ENCODE measurements at regions not wholly inside any gene's neighbourhood (a gene's known extent, or its start where the extent isn't known, plus 50 kb on each side); places are given as distances from the start of the nearest gene placed in this dataset.
A peak's percentile ranks its signal among the peaks of the same experiment; 100 is the strongest.

DNA sequence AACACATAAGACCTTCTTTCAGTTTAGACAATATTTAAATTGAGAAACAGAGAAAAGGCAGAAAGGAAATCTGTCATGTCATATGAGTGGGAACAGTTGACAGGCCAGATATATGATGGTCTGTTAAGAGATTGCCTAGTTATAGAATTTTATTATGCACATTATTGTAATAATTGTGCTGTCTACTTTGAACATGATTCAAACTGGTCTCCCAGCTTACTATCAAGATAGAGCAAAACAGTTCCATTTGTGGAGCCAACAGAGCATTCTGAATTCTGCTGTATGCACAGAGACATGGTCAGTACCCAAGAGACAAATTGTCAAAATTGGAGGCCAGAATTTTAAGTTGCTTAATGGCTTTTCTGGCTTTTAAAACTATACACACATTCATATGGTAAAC is 139.4 kb downstream of the FBXO8 start:
- Histone ChIP-seq H3K9me3 (ENCODE audit: low read length) (no peaks in the 10 kb centered on the region), H3K36me3 (ENCODE audit: insufficient read depth, low read length) (no peaks in the 10 kb centered on the region), H2AFZ (ENCODE audit: low read depth, low read length) (no peak overlapping the region), H3K4me3 (ENCODE audit: low read length) (no peak overlapping the region), H3K27me3 (ENCODE audit: insufficient read depth, low read length) (peaks cover 7% of the 10 kb centered on the region), H3K4me1 (ENCODE audit: insufficient read depth, low read length) (no peaks in the 10 kb centered on the region)

DNA sequence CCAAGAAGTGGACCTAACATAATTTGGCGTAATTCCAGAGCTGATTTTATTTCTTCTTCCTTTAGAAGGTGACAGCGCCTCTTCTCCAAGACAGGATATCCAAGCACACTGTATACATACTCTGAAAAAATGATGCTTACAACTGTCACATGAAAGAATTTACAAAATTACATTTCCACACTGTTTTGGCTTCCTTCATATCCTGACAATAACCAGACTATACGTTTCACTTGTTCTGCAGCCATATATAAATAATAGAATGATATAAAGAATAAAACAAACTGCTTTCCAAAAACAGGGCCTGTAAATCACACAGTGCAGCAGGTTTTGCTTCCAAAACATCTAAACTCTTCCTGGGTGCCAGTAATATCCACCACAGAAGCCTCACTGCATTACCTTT is 141.6 kb downstream of the FBXO8 start:
- H3K36me3 ChIP-seq (ENCODE audit: insufficient read depth, low read length), result no peaks in the 10 kb centered on the region
- H3K27me3 ChIP-seq (ENCODE audit: insufficient read depth, low read length), result peaks cover 4% of the 10 kb centered on the region
- H3K4me1 ChIP-seq (ENCODE audit: insufficient read depth, low read length), result no peaks in the 10 kb centered on the region
- H2AFZ ChIP-seq (ENCODE audit: low read depth, low read length), result no peak overlapping the region
- no peak overlapping the region for H3K4me3 ChIP-seq (ENCODE audit: low read length)
- no peaks in the 10 kb centered on the region for H3K9me3 ChIP-seq (ENCODE audit: low read length)

DNA sequence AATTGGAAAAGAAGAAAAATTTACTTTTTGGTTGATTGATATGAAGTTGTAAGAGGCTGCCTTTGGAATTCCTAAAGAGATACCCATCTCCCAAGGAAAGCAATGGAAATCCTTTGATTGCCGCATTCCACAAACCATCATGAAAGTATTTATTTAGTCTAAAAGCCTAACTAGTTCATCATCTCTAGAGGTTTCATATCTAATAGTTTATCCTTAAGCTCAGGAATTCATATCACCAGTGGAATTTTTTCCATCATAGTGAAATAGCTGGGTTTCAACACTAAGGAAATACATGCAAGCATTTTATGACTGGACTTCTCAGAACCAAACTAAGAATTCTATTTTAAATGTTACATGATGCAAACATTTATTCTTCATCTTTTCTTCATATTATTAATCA is 144.9 kb downstream of the FBXO8 start:
- no peaks in the 10 kb centered on the region for H3K36me3 ChIP-seq (ENCODE audit: insufficient read depth, low read length)
- H3K4me1 ChIP-seq (ENCODE audit: insufficient read depth, low read length), result peaks cover 13% of the 10 kb centered on the region
- H3K4me3 ChIP-seq (ENCODE audit: low read length), result no peak overlapping the region
- H2AFZ ChIP-seq (ENCODE audit: low read depth, low read length), result no peak overlapping the region
- H3K9me3 ChIP-seq (ENCODE audit: low read length), result no peaks in the 10 kb centered on the region
- H3K27me3 ChIP-seq (ENCODE audit: insufficient read depth, low read length), result no peaks in the 10 kb centered on the region

DNA sequence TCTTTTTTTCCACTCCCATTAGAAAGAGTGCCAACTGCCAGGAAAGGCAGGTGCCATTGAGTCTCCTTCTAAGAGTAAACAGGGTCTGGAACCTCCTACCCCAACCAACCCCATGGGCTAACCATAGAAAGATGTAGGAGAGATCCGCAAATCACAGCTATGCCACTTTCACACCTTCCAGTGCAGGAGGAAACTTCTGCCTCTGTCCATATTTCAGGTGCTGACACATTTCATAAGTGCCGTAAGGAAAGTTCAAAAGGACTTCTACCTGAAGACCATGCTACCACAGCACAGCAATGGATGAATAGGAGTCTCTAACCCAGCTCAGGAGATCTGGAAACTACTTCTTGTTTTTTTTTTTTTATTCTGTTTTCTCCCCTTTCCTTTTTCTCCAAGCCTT is 145.8 kb downstream of the FBXO8 start:
- Histone ChIP-seq H3K27me3 (ENCODE audit: insufficient read depth, low read length) (no peaks in the 10 kb centered on the region), H3K4me3 (ENCODE audit: low read length) (no peak overlapping the region), H2AFZ (ENCODE audit: low read depth, low read length) (no peak overlapping the region), H3K36me3 (ENCODE audit: insufficient read depth, low read length) (no peaks in the 10 kb centered on the region), H3K4me1 (ENCODE audit: insufficient read depth, low read length) (peaks cover 13% of the 10 kb centered on the region), H3K9me3 (ENCODE audit: low read length) (no peaks in the 10 kb centered on the region)

DNA sequence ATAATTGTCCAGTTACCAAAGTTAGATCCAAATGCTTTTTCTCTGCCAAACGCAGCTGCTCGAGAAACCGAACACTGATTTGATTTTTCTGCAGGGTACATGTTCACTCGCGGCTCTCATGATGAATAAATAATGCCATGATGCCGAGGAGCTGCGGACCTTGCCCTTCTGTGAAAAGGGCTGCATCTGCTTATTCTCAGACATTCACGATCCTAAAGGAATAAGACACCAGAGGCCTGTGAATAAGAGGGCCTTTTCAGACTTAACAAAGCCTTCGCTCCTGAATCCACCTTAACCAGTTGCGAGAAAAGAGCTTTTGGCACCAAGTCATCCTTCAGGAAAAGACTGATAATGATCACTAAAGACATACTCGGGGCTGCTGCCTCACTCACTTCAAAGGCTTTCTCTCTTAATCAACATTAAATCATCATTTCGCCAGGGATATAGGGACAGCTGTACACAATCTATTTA is 147.5 kb downstream of the FBXO8 start:
- peak overlapping the region; percentile 37 for H2AFZ ChIP-seq (ENCODE audit: low read depth, low read length)
- H3K4me1 ChIP-seq (ENCODE audit: insufficient read depth, low read length), result peaks cover 13% of the 10 kb centered on the region
- H3K36me3 ChIP-seq (ENCODE audit: insufficient read depth, low read length), result no peaks in the 10 kb centered on the region
- H3K9me3 ChIP-seq (ENCODE audit: low read length), result no peaks in the 10 kb centered on the region
- no peaks in the 10 kb centered on the region for H3K27me3 ChIP-seq (ENCODE audit: insufficient read depth, low read length)
- peak overlapping the region; percentile 39 for H3K4me3 ChIP-seq (ENCODE audit: low read length)

DNA sequence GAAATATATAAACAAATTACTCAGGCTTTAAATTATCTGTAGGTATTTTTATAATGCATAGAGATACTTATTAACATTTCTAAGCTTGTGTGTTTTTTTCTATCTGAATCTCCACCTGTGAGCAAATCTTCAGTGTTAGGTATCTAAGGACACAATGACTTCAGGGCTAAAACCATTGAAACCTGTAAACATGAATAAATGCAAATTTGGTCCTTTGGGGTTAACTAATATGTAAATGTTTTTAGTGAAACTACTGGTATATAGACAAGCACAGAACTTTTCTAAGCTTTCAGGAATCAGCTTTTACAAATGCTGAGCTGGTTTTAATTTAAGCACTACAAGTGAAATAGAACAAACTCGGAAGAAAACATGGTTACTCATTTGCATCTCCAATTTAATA is 147.9 kb downstream of the FBXO8 start:
- Histone ChIP-seq H3K4me3 (ENCODE audit: low read length) (peak overlapping the region; percentile 39), H3K4me1 (ENCODE audit: insufficient read depth, low read length) (peaks cover 13% of the 10 kb centered on the region), H3K36me3 (ENCODE audit: insufficient read depth, low read length) (no peaks in the 10 kb centered on the region), H2AFZ (ENCODE audit: low read depth, low read length) (peak overlapping the region; percentile 37), H3K9me3 (ENCODE audit: low read length) (no peaks in the 10 kb centered on the region), H3K27me3 (ENCODE audit: insufficient read depth, low read length) (no peaks in the 10 kb centered on the region)

DNA sequence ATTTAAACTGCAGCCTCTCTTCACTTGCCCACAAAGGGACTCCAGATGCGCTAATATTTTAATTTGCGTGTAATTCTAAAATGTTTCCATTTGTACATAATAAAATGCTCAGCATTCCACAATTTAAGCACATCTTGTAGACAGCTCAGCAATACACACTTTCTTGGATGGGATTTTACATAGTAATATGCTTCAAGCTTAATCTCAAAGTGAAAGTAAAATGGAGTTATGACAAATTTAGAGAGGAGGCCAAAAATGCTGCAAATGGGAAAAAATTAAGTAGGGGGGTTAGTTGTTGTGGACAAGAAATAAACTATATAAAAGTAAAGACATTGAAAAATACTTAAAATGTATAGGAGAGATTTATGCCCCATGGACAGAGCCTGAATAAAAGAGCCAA is 149.1 kb downstream of the FBXO8 start:
- Histone ChIP-seq H3K4me1 (ENCODE audit: insufficient read depth, low read length) (peaks cover 13% of the 10 kb centered on the region), H3K27me3 (ENCODE audit: insufficient read depth, low read length) (peaks cover 3% of the 10 kb centered on the region), H3K36me3 (ENCODE audit: insufficient read depth, low read length) (no peaks in the 10 kb centered on the region), H3K9me3 (ENCODE audit: low read length) (no peaks in the 10 kb centered on the region), H2AFZ (ENCODE audit: low read depth, low read length) (no peak overlapping the region), H3K4me3 (ENCODE audit: low read length) (no peak overlapping the region)

DNA sequence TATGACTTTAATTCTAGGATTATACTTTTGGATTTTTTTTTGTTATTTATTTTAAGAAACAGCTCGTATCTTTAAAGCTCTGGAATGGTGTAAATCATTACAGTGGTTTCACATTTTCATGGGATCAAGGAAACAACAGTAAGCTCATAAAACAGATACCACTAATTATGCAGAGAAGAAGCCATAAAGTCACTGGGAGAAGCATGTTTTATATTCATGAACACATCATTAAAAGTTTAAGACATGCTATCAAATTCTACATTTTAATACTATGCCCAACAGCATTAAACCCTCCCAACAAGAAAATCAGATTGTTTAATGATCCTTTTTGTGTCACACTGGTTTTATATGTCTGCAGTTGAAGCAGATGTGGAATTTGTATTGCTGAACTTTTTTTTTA is 149.9 kb downstream of the FBXO8 start:
- no peak overlapping the region for H2AFZ ChIP-seq (ENCODE audit: low read depth, low read length)
- H3K4me1 ChIP-seq (ENCODE audit: insufficient read depth, low read length), result peaks cover 13% of the 10 kb centered on the region
- peaks cover 3% of the 10 kb centered on the region for H3K27me3 ChIP-seq (ENCODE audit: insufficient read depth, low read length)
- H3K4me3 ChIP-seq (ENCODE audit: low read length), result no peak overlapping the region
- no peaks in the 10 kb centered on the region for H3K36me3 ChIP-seq (ENCODE audit: insufficient read depth, low read length)
- no peaks in the 10 kb centered on the region for H3K9me3 ChIP-seq (ENCODE audit: low read length)

DNA sequence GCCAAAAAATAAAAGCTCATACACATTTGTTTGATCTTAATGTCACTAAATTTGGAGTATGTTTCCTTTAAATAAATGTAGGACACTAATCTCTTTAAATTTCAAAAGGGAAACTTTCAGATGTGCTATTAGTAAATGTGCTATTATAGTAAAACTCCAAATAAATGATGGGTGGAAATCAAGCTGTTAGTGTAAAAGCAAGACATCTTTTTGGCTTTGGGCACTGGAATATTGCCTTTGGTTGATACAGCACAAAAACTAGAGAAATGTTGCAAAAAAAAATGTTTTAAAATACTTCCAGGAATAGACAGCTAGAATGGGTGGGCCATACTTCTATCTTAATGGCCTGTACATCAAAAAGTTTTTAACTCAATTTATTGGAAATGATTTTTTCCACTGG is 151.6 kb downstream of the FBXO8 start:
- Histone ChIP-seq H2AFZ (ENCODE audit: low read depth, low read length) (no peak overlapping the region), H3K9me3 (ENCODE audit: low read length) (no peaks in the 10 kb centered on the region), H3K4me3 (ENCODE audit: low read length) (no peak overlapping the region), H3K36me3 (ENCODE audit: insufficient read depth, low read length) (no peaks in the 10 kb centered on the region), H3K4me1 (ENCODE audit: insufficient read depth, low read length) (peaks cover 13% of the 10 kb centered on the region), H3K27me3 (ENCODE audit: insufficient read depth, low read length) (peaks cover 4% of the 10 kb centered on the region)

DNA sequence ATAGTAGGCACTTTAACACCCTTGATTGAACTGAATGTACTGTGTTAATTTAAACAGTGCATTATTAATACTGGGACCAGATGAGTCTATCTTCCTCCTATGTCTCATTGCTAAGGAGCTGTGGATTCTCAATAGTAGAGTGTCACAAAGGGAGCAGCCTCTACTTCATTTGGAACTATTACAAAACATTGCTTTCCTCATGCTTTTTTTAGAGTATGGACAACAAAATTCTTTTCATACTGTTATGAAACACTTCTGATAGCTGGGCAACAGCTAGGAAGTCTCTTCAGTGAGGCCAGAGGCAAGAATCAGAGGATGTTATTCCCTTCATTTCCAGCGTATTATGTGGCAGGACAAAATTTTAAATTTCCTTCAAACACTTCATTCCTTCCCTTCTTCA is 160.8 kb downstream of the FBXO8 start:
- H3K9me3 ChIP-seq (ENCODE audit: low read length), result no peaks in the 10 kb centered on the region
- H3K27me3 ChIP-seq (ENCODE audit: insufficient read depth, low read length), result peaks cover 6% of the 10 kb centered on the region
- no peaks in the 10 kb centered on the region for H3K36me3 ChIP-seq (ENCODE audit: insufficient read depth, low read length)
- H3K4me3 ChIP-seq (ENCODE audit: low read length), result no peak overlapping the region
- no peak overlapping the region for H2AFZ ChIP-seq (ENCODE audit: low read depth, low read length)
- H3K4me1 ChIP-seq (ENCODE audit: insufficient read depth, low read length), result peaks cover 9% of the 10 kb centered on the region

DNA sequence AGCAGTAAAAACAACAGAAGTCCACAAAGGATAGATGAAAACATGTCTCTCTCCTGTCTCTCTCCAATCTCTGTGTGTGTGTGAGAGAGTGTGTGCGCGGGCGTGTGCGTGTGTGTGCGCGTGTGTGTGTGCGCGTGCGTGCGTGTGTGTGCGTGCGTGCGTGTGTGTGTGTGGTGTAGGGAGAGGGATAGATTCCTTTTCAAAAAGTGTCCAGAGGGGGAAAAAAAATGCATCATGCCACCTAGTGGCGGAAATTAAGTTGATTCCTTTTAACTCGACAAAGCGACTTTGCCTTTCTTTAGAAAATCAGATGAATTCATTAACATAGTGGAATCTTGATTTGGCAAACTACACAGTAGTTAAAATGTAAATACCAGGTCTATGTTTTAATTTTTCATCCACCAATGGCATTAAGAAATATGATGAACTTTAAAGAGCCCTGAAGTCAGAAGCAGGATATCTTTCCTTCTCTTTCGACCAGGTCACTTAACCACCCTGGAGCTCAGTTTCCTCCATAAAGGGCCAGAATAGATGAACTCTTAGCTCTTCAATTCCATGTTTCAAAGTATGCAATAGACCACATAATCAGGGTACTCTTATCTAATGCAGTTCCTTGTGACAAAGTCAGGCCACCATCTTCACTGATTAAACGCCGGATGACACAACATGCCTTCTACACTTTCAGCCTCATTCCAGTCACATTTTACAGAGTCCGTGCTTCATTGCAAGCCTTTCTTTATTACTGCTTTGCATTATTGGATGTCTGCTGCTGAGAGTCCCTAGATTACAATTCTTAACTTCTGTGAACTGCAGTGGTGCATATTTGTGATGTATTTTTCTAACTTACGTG is 162.8 kb downstream of the FBXO8 start:
- Histone ChIP-seq H3K36me3 (ENCODE audit: insufficient read depth, low read length) (no peaks in the 10 kb centered on the region), H3K4me3 (ENCODE audit: low read length) (peak overlapping the region; percentile 50), H3K27me3 (ENCODE audit: insufficient read depth, low read length) (peaks cover 4% of the 10 kb centered on the region), H2AFZ (ENCODE audit: low read depth, low read length) (peak overlapping the region; percentile 99), H3K4me1 (ENCODE audit: insufficient read depth, low read length) (peaks cover 9% of the 10 kb centered on the region), H3K9me3 (ENCODE audit: low read length) (no peaks in the 10 kb centered on the region)

DNA sequence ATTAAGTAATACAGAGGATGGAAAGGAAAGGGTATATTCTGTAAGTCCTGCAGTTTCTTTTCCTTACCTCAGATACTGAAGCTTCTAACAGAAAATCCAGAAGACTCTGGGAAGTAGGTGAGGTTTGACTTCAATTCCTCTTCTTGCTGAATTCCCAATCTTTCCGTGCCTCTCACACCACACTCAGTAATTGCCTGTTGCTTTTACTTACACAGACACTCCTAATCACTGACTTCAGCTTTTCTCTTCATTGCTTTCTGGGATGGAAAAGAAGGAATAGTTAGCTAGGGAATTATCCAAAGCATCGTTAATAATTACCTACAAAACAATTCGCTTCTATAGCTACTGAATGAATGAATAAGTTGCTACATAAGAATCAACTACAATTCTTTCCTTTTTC is 163.6 kb downstream of the FBXO8 start:
- Histone ChIP-seq H2AFZ (ENCODE audit: low read depth, low read length) (peak overlapping the region; percentile 99), H3K4me3 (ENCODE audit: low read length) (peak overlapping the region; percentile 50)

DNA sequence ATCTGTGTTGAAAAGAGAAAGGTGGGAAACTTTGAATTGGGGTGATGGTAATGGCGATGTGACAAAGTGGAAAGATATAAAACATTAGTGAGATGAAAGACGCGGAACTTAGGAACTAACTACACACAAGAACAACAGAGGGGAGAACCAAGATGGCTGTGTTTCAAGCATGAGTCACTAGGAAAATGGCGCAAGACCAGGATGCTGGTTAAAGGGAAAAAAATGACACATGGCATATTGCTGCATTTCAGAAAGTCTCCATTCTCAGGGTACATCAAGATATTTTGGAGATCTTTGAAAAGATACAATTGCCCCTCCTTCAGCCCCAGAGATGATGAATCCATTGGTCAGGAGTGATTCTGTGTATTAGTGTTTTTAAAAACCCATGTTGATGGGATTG is 164.4 kb downstream of the FBXO8 start:
- no peak overlapping the region for H2AFZ ChIP-seq (ENCODE audit: low read depth, low read length)
- H3K4me3 ChIP-seq (ENCODE audit: low read length), result no peak overlapping the region
- peaks cover 9% of the 10 kb centered on the region for H3K4me1 ChIP-seq (ENCODE audit: insufficient read depth, low read length)

More for the DNA sequence above, 163.6 kb downstream of the FBXO8 start:
- Histone ChIP-seq H3K4me1 (ENCODE audit: insufficient read depth, low read length) (peaks cover 9% of the 10 kb centered on the region), H3K9me3 (ENCODE audit: low read length) (no peaks in the 10 kb centered on the region), H3K36me3 (ENCODE audit: insufficient read depth, low read length) (no peaks in the 10 kb centered on the region), H3K27me3 (ENCODE audit: insufficient read depth, low read length) (peaks cover 4% of the 10 kb centered on the region)

DNA sequence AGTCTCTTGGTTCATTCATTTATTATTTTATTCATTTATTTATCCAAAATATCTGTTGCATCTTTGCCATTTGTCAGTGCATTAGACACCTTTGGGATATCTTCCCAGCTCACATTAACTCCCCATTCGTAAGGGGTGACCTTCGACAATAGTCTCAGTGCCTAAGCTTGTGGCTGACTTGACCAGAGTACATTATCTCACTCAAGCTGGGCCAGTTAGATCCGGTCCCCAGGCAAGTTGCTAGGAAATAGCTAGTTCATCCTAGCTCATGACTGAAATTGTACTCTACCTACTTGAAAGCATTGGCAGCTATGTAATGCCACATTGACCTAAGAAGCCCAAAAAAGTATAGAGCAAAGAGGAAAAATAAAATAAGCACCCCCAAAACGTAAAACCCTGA is 165.3 kb downstream of the FBXO8 start:
- peaks cover 9% of the 10 kb centered on the region for H3K4me1 ChIP-seq (ENCODE audit: insufficient read depth, low read length)
- no peak overlapping the region for H3K4me3 ChIP-seq (ENCODE audit: low read length)

More for the DNA sequence above, 164.4 kb downstream of the FBXO8 start:
- H3K36me3 ChIP-seq (ENCODE audit: insufficient read depth, low read length), result no peaks in the 10 kb centered on the region
- H3K27me3 ChIP-seq (ENCODE audit: insufficient read depth, low read length), result no peaks in the 10 kb centered on the region
- H3K9me3 ChIP-seq (ENCODE audit: low read length), result no peaks in the 10 kb centered on the region

More for the DNA sequence above, 165.3 kb downstream of the FBXO8 start:
- H2AFZ ChIP-seq (ENCODE audit: low read depth, low read length), result no peak overlapping the region
- H3K9me3 ChIP-seq (ENCODE audit: low read length), result no peaks in the 10 kb centered on the region
- no peaks in the 10 kb centered on the region for H3K27me3 ChIP-seq (ENCODE audit: insufficient read depth, low read length)
- H3K36me3 ChIP-seq (ENCODE audit: insufficient read depth, low read length), result no peaks in the 10 kb centered on the region
